Lower leg skin (tissue), 4 donors: ENCODE measurements at regions not wholly inside any gene's neighbourhood (a gene's known extent, or its start where the extent isn't known, plus 50 kb on each side); places are given as distances from the start of the nearest gene placed in this dataset.

ENCODE experiments used
- DNase-seq, 2 donors: peaks; one replicate each; pipeline ENCODE4 v3.0.0-alpha.2; 2019; ENCODE audit warnings: low spot score in 2 of 2
- H3K4me3 ChIP-seq: fragments of 200-600 bp; sonication (generic); 2 replicates; pipeline ENCODE4 v1.5.1; 2017; ENCODE audit warnings: mild to moderate bottlenecking, low read depth; ENCODE audit not compliant: poor library complexity, severe bottlenecking
- POLR2A ChIP-seq, 2 donors: fragments of 450-650 bp; IDR thresholded peaks; one replicate each; pipeline ENCODE4 v1.6.1; 2016 to 2017; ENCODE audit warnings: antibody characterized with exemption in 2 of 2, mild to moderate bottlenecking in 1 of 2, moderate library complexity in 1 of 2
- WGBS, 2 donors: methylation state at CpG; one replicate each; pipeline ENCODE4 v1.1.5; 2018; 5-methylcytosine and 5-hydroxymethylcytosine counted together
- intact Hi-C: fragments of 100-400 bp; cut with DNase I; formaldehyde crosslinking; loops from one replicate; pipeline ENCODE4 v1.15.0; 2023; ENCODE audit warnings: low total_unique reads
- TF ChIP-seq, protein P1 (sequence below), 3 donors: fragments of 450-650 bp; IDR thresholded peaks; one replicate each; pipeline ENCODE4 v1.5.1; 2016; ENCODE audit warnings: antibody characterized with exemption in 3 of 3, mild to moderate bottlenecking in 3 of 3, moderate library complexity in 2 of 3

DNA sequence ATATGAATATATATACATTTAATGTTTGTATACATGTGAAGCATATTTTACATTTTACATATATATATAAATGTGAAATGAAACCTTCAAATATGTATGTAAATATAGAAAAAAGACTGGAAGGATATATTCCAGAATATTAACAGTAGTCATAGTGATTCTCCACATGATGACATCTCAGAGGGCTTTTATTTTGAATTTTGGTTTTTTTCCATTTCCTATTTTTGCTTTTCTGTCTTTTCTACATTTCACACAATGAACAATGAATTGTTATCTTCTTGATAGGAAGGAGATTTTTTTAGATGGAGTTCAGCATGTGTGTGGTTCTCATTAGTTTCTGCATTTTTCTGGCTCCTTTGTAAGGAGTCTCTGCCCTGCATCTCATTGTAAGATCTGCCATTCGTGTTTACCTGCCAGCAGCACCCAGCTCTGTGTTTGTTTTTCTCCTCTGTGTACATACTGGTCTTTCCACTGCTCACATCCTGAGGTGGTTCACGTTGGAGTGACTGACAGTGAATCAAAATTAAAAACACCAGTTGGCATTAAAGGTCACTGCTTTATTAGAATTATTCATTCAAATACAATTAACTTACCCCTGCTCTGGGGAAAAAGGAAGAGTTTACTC, 425.3 kb upstream of the MDFIC2 start:
- no peak for DNase-seq
- intact Hi-C loops, result loop anchor here (5.0 kb wide), 1 partner anchor 1190 kb away; no protein-coding TSS in a partner anchor
- TF ChIP-seq, protein P1, sequence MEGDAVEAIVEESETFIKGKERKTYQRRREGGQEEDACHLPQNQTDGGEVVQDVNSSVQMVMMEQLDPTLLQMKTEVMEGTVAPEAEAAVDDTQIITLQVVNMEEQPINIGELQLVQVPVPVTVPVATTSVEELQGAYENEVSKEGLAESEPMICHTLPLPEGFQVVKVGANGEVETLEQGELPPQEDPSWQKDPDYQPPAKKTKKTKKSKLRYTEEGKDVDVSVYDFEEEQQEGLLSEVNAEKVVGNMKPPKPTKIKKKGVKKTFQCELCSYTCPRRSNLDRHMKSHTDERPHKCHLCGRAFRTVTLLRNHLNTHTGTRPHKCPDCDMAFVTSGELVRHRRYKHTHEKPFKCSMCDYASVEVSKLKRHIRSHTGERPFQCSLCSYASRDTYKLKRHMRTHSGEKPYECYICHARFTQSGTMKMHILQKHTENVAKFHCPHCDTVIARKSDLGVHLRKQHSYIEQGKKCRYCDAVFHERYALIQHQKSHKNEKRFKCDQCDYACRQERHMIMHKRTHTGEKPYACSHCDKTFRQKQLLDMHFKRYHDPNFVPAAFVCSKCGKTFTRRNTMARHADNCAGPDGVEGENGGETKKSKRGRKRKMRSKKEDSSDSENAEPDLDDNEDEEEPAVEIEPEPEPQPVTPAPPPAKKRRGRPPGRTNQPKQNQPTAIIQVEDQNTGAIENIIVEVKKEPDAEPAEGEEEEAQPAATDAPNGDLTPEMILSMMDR (IDR thresholded peaks at IDR 0.05), result no peak
- TF ChIP-seq POLR2A (IDR thresholded peaks at IDR 0.05), result no peak
- 19 to 27% methylated on average over 2 of the region's 2 CpGs for WGBS, 2 donors
- H3K4me3 ChIP-seq, result no peak overlapping the region

DNA sequence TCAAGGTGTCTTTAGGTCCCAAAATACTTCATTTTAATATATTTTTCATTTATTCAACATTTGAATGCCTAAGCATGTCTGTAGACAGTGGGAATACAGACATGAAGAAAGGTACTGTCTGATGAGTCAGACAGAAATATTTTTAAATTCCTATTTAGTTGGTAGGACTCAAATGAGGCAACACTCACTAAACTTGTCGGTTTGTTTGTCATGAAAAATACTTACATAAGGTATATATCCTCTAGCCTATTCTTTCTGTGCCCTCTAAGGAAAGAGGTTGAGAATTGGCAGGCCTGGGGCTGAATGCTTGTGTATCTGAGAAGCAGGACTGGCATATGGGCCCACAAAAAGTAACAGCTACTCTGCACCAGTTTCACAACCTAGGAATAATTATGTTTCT, 423.6 kb upstream of the MDFIC2 start:
- TF ChIP-seq POLR2A (IDR thresholded peaks at IDR 0.05), result no peak
- TF ChIP-seq, protein P1 (IDR thresholded peaks at IDR 0.05), result no peak
- 45 to 51% methylated on average over 1 of the region's 1 CpG for WGBS, 2 donors
- intact Hi-C loops, result loop anchor here (5.0 kb wide), 1 partner anchor 1191 kb away; no protein-coding TSS in a partner anchor
- H3K4me3 ChIP-seq, result no peak overlapping the region
- DNase-seq, result no peak

DNA sequence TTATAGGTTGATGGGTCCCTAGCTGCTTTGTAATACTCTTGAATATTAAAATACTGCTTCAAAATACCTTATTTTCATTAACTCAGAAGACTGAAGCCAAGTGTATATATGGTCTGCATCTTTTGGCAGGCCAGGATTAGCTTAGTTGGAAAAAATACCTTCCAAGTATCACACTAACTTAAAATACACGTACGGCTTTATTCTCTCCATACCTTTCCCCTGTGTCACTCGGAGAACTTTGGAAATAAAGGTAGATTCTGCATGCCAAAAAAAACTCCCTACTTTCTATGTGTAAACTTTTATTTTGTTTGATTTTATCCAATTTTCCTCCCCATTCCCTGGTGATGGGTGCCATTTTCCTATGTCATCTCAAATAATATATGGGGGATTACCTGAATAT, 422.3 kb upstream of the MDFIC2 start:
- no peak for DNase-seq
- WGBS, 2 donors, result 94 to 95% methylated on average over 3 of the region's 3 CpGs
- H3K4me3 ChIP-seq, result no peak overlapping the region
- TF ChIP-seq, protein P1 (IDR thresholded peaks at IDR 0.05), result no peak
- TF ChIP-seq POLR2A (IDR thresholded peaks at IDR 0.05), result no peak
- intact Hi-C loops, result loop anchor here (5.0 kb wide), 1 partner anchor 1193 kb away; no protein-coding TSS in a partner anchor

DNA sequence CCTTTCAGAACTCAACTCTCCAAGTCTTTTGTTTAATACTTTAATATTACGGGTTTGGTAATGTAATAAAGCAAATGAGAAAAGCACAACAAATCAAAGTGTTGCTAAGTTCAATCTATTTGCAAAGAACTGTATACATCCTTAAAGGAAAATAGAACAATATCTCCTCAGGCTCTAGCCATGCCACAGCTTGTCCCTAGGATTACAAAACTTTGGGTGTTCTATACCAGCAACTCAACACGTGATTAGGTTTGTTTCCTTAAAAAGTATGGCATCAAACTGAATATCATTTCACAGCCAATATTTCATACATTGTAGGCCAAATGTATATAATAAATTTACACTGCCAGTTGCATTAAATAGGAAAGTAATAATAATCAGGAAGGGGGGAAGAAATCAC, 418.6 kb upstream of the MDFIC2 start:
- DNase-seq, result no peak
- intact Hi-C loops, result no loop called here
- H3K4me3 ChIP-seq, result no peak overlapping the region
- 61 to 75% methylated on average over 2 of the region's 2 CpGs for WGBS, 2 donors
- TF ChIP-seq POLR2A (IDR thresholded peaks at IDR 0.05), result no peak
- TF ChIP-seq, protein P1 (IDR thresholded peaks at IDR 0.05), result no peak

DNA sequence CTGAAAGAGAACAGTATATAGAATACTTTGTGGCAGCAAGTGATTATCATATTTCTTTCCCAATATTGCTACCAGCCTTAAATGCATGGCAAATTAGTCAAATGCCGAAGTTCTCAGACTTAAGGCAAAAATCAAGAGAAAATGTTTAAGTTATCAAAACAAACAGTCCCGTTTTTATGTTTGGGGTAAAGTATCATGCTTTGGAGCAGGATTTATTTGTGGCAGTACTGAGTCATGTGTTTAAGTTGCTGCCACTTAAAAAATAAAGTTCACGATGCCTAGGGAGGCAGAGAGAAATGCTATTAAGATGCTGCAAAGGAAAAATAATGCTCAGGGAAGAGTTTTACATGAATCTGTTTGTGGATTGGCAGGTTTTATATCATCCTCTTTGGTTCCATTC, 417.4 kb upstream of the MDFIC2 start:
- intact Hi-C loops, result no loop called here
- 72 to 80% methylated on average over 3 of the region's 3 CpGs for WGBS, 2 donors
- no peak for DNase-seq
- H3K4me3 ChIP-seq, result no peak overlapping the region
- no peak for TF ChIP-seq POLR2A (IDR thresholded peaks at IDR 0.05)
- TF ChIP-seq, protein P1 (IDR thresholded peaks at IDR 0.05), result no peak

DNA sequence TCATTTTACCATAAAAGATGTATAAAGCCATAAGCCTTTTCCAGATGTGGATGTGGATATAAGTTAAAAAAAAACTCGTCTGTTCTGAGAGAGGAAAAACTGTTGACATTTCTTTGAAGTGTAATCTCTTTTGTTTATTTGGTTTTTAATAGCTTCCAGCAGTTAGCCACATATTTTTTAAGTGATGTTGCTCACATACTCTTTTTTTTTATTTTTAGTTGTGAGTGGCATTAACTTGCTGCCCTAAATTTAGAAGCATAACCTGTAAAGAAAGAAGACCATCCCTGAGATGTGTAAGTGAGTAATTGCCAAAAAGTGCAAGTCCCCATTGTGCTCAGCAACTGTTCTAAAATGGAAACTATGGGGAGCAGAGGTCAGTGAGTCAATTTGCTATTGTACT, 415.9 kb upstream of the MDFIC2 start:
- intact Hi-C loops, result no loop called here
- DNase-seq, result no peak
- WGBS, 2 donors, result 37 to 60% methylated on average over 1 of the region's 1 CpG
- TF ChIP-seq, protein P1 (IDR thresholded peaks at IDR 0.05), result no peak
- no peak for TF ChIP-seq POLR2A (IDR thresholded peaks at IDR 0.05)
- no peak overlapping the region for H3K4me3 ChIP-seq
